ENCODE measurements at regions not wholly inside any gene's neighbourhood (a gene's known extent, or its start where the extent isn't known, plus 50 kb on each side); places are given as distances from the start of the nearest gene placed in this dataset.

GRCh38 chr18:70463085-70463484 lies 174.2 kb downstream of the SOCS6 start:
- TF ChIP-seq CTCF (IDR thresholded peaks at IDR 0.05; ENCODE audit: low read depth, low read length, missing control alignments): no peak
- Histone ChIP-seq H3K27ac (no peak overlapping the region), H3K4me3 (ENCODE audit: low read depth, low read length) (no peak overlapping the region), H3K36me3 (replicated peaks) (no peaks in the 10 kb centered on the region), H3K27me3 (replicated peaks) (no peaks in the 10 kb centered on the region)
- in situ Hi-C loops (cut with HindIII; ENCODE audit: low pct_ligation_motif_present, low sequenced_read_pairs): no loop called here
- no peak for DNase-seq

GRCh38 chr18:70462078-70462439 lies 173.2 kb downstream of the SOCS6 start:
- Histone ChIP-seq H3K36me3 (replicated peaks) (no peaks in the 10 kb centered on the region), H3K27ac (no peak overlapping the region), H3K27me3 (replicated peaks) (no peaks in the 10 kb centered on the region), H3K4me3 (ENCODE audit: low read depth, low read length) (no peak overlapping the region)
- in situ Hi-C loops (cut with HindIII; ENCODE audit: low pct_ligation_motif_present, low sequenced_read_pairs): no loop called here
- TF ChIP-seq CTCF (IDR thresholded peaks at IDR 0.05; ENCODE audit: low read depth, low read length, missing control alignments): no peak
- no peak for DNase-seq

GRCh38 chr18:70461323-70462077 lies 172.7 kb downstream of the SOCS6 start:
- DNase-seq: no peak
- Histone ChIP-seq H3K4me3 (ENCODE audit: low read depth, low read length) (no peak overlapping the region), H3K27ac (no peak overlapping the region), H3K27me3 (replicated peaks) (no peaks in the 10 kb centered on the region), H3K36me3 (replicated peaks) (no peaks in the 10 kb centered on the region)
- TF ChIP-seq CTCF (IDR thresholded peaks at IDR 0.05; ENCODE audit: low read depth, low read length, missing control alignments): no peak
- in situ Hi-C loops (cut with HindIII; ENCODE audit: low pct_ligation_motif_present, low sequenced_read_pairs): no loop called here

GRCh38 chr18:70459731-70460130 lies 170.9 kb downstream of the SOCS6 start:
- no peaks in the 10 kb centered on the region for H3K27me3 ChIP-seq (replicated peaks)
- no peak for DNase-seq
- H3K4me3 ChIP-seq (ENCODE audit: low read depth, low read length): no peak overlapping the region
- no peak for TF ChIP-seq CTCF (IDR thresholded peaks at IDR 0.05; ENCODE audit: low read depth, low read length, missing control alignments)
- H3K36me3 ChIP-seq (replicated peaks): no peaks in the 10 kb centered on the region
- in situ Hi-C loops (cut with HindIII; ENCODE audit: low pct_ligation_motif_present, low sequenced_read_pairs): no loop called here
- H3K27ac ChIP-seq: no peak overlapping the region

- no peak overlapping the region for H3K27ac ChIP-seq
- no peaks in the 10 kb centered on the region for H3K36me3 ChIP-seq (replicated peaks)
- no peaks in the 10 kb centered on the region for H3K27me3 ChIP-seq (replicated peaks)
- no peak overlapping the region for H3K4me3 ChIP-seq (ENCODE audit: low read depth, low read length)
- in situ Hi-C loops (cut with HindIII; ENCODE audit: low pct_ligation_motif_present, low sequenced_read_pairs): no loop called here
- no peak for DNase-seq
- TF ChIP-seq CTCF (IDR thresholded peaks at IDR 0.05; ENCODE audit: low read depth, low read length, missing control alignments): no peak
Measured at GRCh38 chr18:70459251-70459650, 170.4 kb downstream of the SOCS6 start.

GRCh38 chr18:70457788-70458187 lies 168.9 kb downstream of the SOCS6 start:
- Histone ChIP-seq H3K4me3 (ENCODE audit: low read depth, low read length) (no peak overlapping the region), H3K36me3 (replicated peaks) (no peaks in the 10 kb centered on the region), H3K27ac (no peak overlapping the region), H3K27me3 (replicated peaks) (no peaks in the 10 kb centered on the region)
- TF ChIP-seq CTCF (IDR thresholded peaks at IDR 0.05; ENCODE audit: low read depth, low read length, missing control alignments): no peak
- in situ Hi-C loops (cut with HindIII; ENCODE audit: low pct_ligation_motif_present, low sequenced_read_pairs): no loop called here
- DNase-seq: no peak

Data from brain microvascular endothelial cell (primary cell).